Neural progenitor cell (in vitro differentiated cells): ENCODE measurements at regions not wholly inside any gene's neighbourhood (a gene's known extent, or its start where the extent isn't known, plus 50 kb on each side); places are given as distances from the start of the nearest gene placed in this dataset.

ENCODE experiments used
- DNase-seq: peaks from one replicate; pipeline ENCODE4 v3.0.0-alpha.2; 2016; ENCODE audit warnings: low spot score
- H2AFZ ChIP-seq: fragments of 200-600 bp; sonication (generic); replicated peaks from 2 replicates; pipeline ENCODE4 v1.6.1; 2016; ENCODE audit warnings: antibody characterized with exemption
- H3F3A ChIP-seq: fragments of 200-600 bp; sonication (generic); 2 replicates; pipeline ENCODE4 v1.6.1; 2016; ENCODE audit warnings: antibody characterized with exemption, low read depth
- H3K27ac ChIP-seq: fragments of 200-600 bp; sonication (generic); 2 replicates; pipeline ENCODE4 v1.5.1; 2016; ENCODE audit warnings: mild to moderate bottlenecking
- H3K27me3 ChIP-seq: fragments of 200-600 bp; sonication (generic); 2 replicates; pipeline ENCODE4 v1.6.1; 2016; ENCODE audit warnings: mild to moderate bottlenecking, moderate library complexity
- H3K36me3 ChIP-seq: fragments of 200-600 bp; sonication (generic); 2 replicates; pipeline ENCODE4 v1.5.1; 2016
- H3K4me1 ChIP-seq: fragments of 200-600 bp; sonication (generic); 2 replicates; pipeline ENCODE4 v1.6.1; 2016; ENCODE audit warnings: mixed run types
- H3K4me2 ChIP-seq: fragments of 200-600 bp; sonication (generic); 2 replicates; pipeline ENCODE4 v1.6.1; 2016
- H3K4me3 ChIP-seq: fragments of 200-600 bp; sonication (generic); 2 replicates; pipeline ENCODE4 v1.5.1; 2016
- H3K79me2 ChIP-seq: fragments of 200-600 bp; sonication (generic); 2 replicates; pipeline ENCODE4 v1.6.1; 2016; ENCODE audit warnings: low read depth
- H3K9ac ChIP-seq: fragments of 200-600 bp; sonication (generic); 2 replicates; pipeline ENCODE4 v1.6.1; 2016
- H3K9me3 ChIP-seq: fragments of 200-600 bp; sonication (generic); 2 replicates; pipeline ENCODE4 v1.5.1; 2016; ENCODE audit warnings: low read depth
- H4K20me1 ChIP-seq: fragments of 200-600 bp; sonication (generic); 2 replicates; pipeline ENCODE4 v1.6.1; 2016; ENCODE audit warnings: low read depth
- H3K27ac Mint-ChIP-seq: 3 replicates; pipeline ENCODE4 v1.8.0; 2021; ENCODE audit warnings: mixed read lengths
- H3K27me3 Mint-ChIP-seq: 2 replicates; pipeline ENCODE4 v1.8.0; 2022; ENCODE audit warnings: low read depth, mild to moderate bottlenecking, inconsistent platforms, moderate library complexity, mixed read lengths; ENCODE audit not compliant: insufficient read depth
- H3K36me3 Mint-ChIP-seq: 3 replicates; pipeline ENCODE4 v1.8.0; 2021; ENCODE audit warnings: mixed read lengths
- H3K4me1 Mint-ChIP-seq: 3 replicates; pipeline ENCODE4 v1.8.0; 2021; ENCODE audit warnings: mixed read lengths
- H3K4me3 Mint-ChIP-seq: 3 replicates; pipeline ENCODE4 v1.8.0; 2021; ENCODE audit warnings: mild to moderate bottlenecking, moderate library complexity, mixed read lengths
- H3K9me3 Mint-ChIP-seq: 3 replicates; pipeline ENCODE4 v1.8.0; 2020; ENCODE audit warnings: mixed read lengths
- EZH2 ChIP-seq: fragments of 200-600 bp; sonication (generic); IDR thresholded peaks from 2 replicates; pipeline ENCODE4 v1.6.1; 2017; ENCODE audit warnings: antibody characterized with exemption, mild to moderate bottlenecking, moderate library complexity
- EZH2phosphoT487 ChIP-seq: fragments of 200-600 bp; sonication (generic); IDR thresholded peaks from 2 replicates; pipeline ENCODE4 v1.6.1; 2017; ENCODE audit warnings: antibody characterized with exemption
- TF ChIP-seq, protein P1 (sequence below): fragments of 200-600 bp; sonication (generic); IDR thresholded peaks from 2 replicates; pipeline ENCODE4 v1.5.1; 2017; ENCODE audit warnings: antibody characterized with exemption, mild to moderate bottlenecking

DNA sequence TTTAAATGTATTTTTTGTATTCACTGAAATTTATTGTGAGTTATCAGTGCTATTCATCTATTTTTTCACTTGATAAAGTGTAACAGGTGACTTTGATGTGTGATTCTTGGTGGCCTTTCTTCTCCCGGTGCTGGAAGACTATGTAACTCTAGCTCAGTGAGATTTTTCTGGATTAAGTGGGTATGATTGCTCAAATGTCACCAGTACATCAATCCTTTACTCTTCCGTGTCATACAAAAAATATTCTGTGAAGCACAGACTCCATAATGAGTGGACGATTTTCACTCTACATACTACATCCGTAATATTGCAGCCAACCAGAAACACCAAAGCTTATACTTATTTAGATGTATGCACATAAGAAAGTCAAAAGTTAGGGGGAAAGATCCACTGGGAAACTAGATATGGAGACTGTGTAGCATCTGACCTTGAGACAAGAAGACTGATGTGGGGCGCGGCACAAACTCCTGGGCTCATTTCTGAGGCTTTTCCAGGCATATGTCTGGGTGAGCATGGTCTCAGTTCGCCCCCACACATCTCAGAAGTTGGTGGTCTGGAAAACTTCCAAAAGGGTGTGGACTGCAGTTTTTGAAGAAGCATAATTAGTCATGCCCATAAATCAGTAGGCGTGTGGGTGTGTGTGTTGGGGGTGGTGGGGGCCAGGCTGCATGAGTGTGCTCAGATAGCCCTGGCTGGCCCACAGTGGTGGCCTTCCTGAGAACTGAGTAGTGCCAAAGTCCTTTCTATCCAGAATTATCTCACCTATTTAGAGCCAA lies 53.9 kb upstream of the TENM3 start:
- Histone ChIP-seq H3K9me3 (no peaks in the 10 kb centered on the region), H2AFZ (no peak overlapping the region), H3K27ac (no peak overlapping the region), H3K79me2 (peaks cover 55% of the 10 kb centered on the region), H3K4me1 (peaks cover 48% of the 10 kb centered on the region), H3K36me3 (no peaks in the 10 kb centered on the region), H4K20me1 (no peaks in the 10 kb centered on the region), H3K9ac (no peak overlapping the region), H3K4me3 (no peak overlapping the region), H3K27me3 (no peaks in the 10 kb centered on the region), H3K4me2 (no peak overlapping the region), H3F3A (peaks cover 5% of the 10 kb centered on the region)
- Mint-ChIP-seq H3K9me3 (peaks cover 28% of the 10 kb centered on the region), H3K4me1 (peaks cover 21% of the 10 kb centered on the region), H3K27ac (no peak overlapping the region), H3K27me3 (peaks cover 2% of the 10 kb centered on the region), H3K4me3 (no peak overlapping the region), H3K36me3 (peaks cover 53% of the 10 kb centered on the region)
- TF ChIP-seq EZH2phosphoT487 (no peak), EZH2 (no peak)
- TF ChIP-seq, protein P1, sequence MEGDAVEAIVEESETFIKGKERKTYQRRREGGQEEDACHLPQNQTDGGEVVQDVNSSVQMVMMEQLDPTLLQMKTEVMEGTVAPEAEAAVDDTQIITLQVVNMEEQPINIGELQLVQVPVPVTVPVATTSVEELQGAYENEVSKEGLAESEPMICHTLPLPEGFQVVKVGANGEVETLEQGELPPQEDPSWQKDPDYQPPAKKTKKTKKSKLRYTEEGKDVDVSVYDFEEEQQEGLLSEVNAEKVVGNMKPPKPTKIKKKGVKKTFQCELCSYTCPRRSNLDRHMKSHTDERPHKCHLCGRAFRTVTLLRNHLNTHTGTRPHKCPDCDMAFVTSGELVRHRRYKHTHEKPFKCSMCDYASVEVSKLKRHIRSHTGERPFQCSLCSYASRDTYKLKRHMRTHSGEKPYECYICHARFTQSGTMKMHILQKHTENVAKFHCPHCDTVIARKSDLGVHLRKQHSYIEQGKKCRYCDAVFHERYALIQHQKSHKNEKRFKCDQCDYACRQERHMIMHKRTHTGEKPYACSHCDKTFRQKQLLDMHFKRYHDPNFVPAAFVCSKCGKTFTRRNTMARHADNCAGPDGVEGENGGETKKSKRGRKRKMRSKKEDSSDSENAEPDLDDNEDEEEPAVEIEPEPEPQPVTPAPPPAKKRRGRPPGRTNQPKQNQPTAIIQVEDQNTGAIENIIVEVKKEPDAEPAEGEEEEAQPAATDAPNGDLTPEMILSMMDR = no peak
- no peak for DNase-seq

DNA sequence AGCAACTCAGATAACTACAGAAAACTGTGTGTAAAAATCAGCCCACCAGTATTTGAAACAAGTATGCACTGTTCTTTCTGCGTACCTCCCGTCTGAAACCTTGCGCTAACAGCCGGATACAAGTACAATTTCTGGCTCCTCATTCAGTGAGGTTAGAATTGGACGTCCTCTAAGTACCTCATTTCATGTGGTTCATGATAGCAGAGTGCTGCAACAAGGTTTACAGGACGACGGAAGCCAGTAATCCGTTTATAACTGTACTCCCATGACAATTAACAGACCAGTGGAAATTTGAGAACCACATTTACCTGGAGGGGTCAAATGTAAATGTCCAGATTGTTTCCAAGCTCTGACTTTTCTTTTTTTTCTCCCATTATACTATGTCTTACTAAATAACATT lies 52.9 kb upstream of the TENM3 start:
- Histone ChIP-seq H2AFZ (no peak overlapping the region), H3K9ac (no peak overlapping the region), H3K36me3 (no peaks in the 10 kb centered on the region), H3K4me3 (no peak overlapping the region), H3K4me2 (peak overlapping the region; percentile 8), H3K27me3 (no peaks in the 10 kb centered on the region), H3K4me1 (peaks cover 47% of the 10 kb centered on the region), H3K27ac (peak overlapping the region; percentile 9), H3K79me2 (peaks cover 58% of the 10 kb centered on the region), H3F3A (peaks cover 3% of the 10 kb centered on the region), H4K20me1 (no peaks in the 10 kb centered on the region), H3K9me3 (no peaks in the 10 kb centered on the region)
- peaks cover 20% of the 10 kb centered on the region for H3K4me1 Mint-ChIP-seq
- DNase-seq = no peak
- no peak overlapping the region for H3K4me3 Mint-ChIP-seq
- peaks cover 37% of the 10 kb centered on the region for H3K9me3 Mint-ChIP-seq
- peaks cover 61% of the 10 kb centered on the region for H3K36me3 Mint-ChIP-seq
- TF ChIP-seq EZH2phosphoT487 (no peak), EZH2 (no peak)
- TF ChIP-seq, protein P1 = no peak
- H3K27me3 Mint-ChIP-seq = peaks cover 2% of the 10 kb centered on the region
- H3K27ac Mint-ChIP-seq = no peak overlapping the region

DNA sequence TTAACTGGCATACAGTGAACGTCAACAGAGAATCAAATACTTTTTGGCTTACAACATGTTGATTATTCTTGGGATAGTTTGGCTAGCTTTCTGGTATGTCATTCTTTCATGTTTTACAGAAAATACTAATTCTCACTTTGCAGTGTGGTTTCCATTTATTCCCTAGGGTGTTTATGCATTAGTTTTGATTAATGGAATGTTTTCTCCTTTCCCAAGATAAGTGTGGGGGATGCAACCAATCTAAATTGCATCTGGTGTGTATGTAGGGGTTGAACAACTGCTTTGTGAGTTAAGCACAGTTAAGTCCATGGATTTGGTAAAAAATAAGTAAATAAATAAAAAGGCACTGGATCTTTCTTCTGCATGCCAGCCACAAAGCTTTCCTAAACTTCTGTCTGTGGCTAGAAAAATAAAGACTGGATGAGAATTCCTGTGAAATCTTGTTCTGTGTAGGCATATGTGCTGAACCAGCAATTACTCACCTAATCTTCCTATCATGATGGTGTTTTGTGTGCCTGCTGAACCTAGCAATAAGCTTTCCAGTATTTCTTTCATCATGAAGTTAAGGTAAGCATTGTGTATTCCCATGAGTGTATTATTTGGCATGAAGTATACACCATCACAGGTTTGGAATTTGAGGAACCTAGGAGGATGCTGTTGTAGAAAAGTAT lies 50.6 kb upstream of the TENM3 start:
- H4K20me1 ChIP-seq = no peaks in the 10 kb centered on the region
- peaks cover 49% of the 10 kb centered on the region for H3K79me2 ChIP-seq
- no peak for TF ChIP-seq EZH2
- no peak for TF ChIP-seq EZH2phosphoT487
- TF ChIP-seq, protein P1 = no peak
- Mint-ChIP-seq H3K4me3 (no peak overlapping the region), H3K36me3 (peaks cover 74% of the 10 kb centered on the region), H3K27ac (no peak overlapping the region), H3K27me3 (peaks cover 2% of the 10 kb centered on the region), H3K4me1 (peaks cover 12% of the 10 kb centered on the region), H3K9me3 (peaks cover 46% of the 10 kb centered on the region)
- peaks cover 3% of the 10 kb centered on the region for H3F3A ChIP-seq
- no peaks in the 10 kb centered on the region for H3K27me3 ChIP-seq
- no peak for DNase-seq
- no peak overlapping the region for H3K4me3 ChIP-seq
- H3K36me3 ChIP-seq = no peaks in the 10 kb centered on the region
- no peak overlapping the region for H3K27ac ChIP-seq
- no peaks in the 10 kb centered on the region for H3K9me3 ChIP-seq
- H3K4me1 ChIP-seq = peaks cover 43% of the 10 kb centered on the region
- no peak overlapping the region for H3K9ac ChIP-seq
- H2AFZ ChIP-seq = no peak overlapping the region
- H3K4me2 ChIP-seq = peak overlapping the region; percentile 25
